Heart left ventricle (tissue), 16 donors: ENCODE measurements at regions not wholly inside any gene's neighbourhood (a gene's known extent, or its start where the extent isn't known, plus 50 kb on each side); places are given as distances from the start of the nearest gene placed in this dataset.
A peak's percentile ranks its signal among the peaks of the same experiment; 100 is the strongest.

Experiments
- ATAC-seq, 4 donors: fragments of 200-7000 bp; cut with Tn5 transposase; one replicate each; pipeline ENCODE4 v1.9.1; 2020 to 2022; ENCODE audit warnings: moderate library complexity in 4 of 4, mild to moderate bottlenecking in 3 of 4, moderate number of reproducible peaks in 1 of 4
- DNase-seq, 5 donors: peaks; one replicate each; pipeline ENCODE4 v3.0.0-alpha.2; 2020
- H3K27ac ChIP-seq, 12 donors: fragments of 200-600 bp; sonication (generic) in 4 of 12; one replicate each; pipeline versions ENCODE4 v1.5.0 to v1.8.0; 2016 to 2022; ENCODE audit warnings: mild to moderate bottlenecking in 2 of 12
- H3K27me3 ChIP-seq, 9 donors: fragments of 200-600 bp; sonication (generic) in 2 of 9; one replicate each; pipeline versions ENCODE4 v1.5.1 to v1.8.0; 2016 to 2022; ENCODE audit warnings: mild to moderate bottlenecking in 3 of 9
- H3K36me3 ChIP-seq, 9 donors: fragments of 200-600 bp; sonication (generic) in 2 of 9; one replicate each; pipeline versions ENCODE4 v1.5.0 to v1.8.0; 2018 to 2022; ENCODE audit warnings: mild to moderate bottlenecking in 2 of 9
- H3K4me1 ChIP-seq, 12 donors: fragments of 200-600 bp; sonication (generic) in 4 of 12; one replicate each; pipeline versions ENCODE4 v1.5.0 to v1.8.0; 2016 to 2022; ENCODE audit warnings: mild to moderate bottlenecking in 3 of 12
- H3K4me3 ChIP-seq, 12 donors: fragments of 200-600 bp; sonication (generic) in 4 of 12; one replicate each; pipeline versions ENCODE4 v1.5.0 to v1.8.0; 2017 to 2022; ENCODE audit warnings: mild to moderate bottlenecking in 9 of 12, moderate library complexity in 4 of 12
- H3K9me3 ChIP-seq, 12 donors: fragments of 200-600 bp; sonication (generic) in 4 of 12; one replicate each; pipeline versions ENCODE4 v1.5.0 to v1.8.0; 2016 to 2022; ENCODE audit warnings: mild to moderate bottlenecking in 1 of 12
- POLR2A ChIP-seq, 2 donors: fragments of 450-650 bp; IDR thresholded peaks; one replicate each; pipeline ENCODE4 v1.6.1; 2017; ENCODE audit warnings: antibody characterized with exemption in 2 of 2, mild to moderate bottlenecking in 2 of 2, moderate library complexity in 2 of 2
- WGBS, 4 donors: extraction: QIAGEN DNeasy Blood & Tissue Kit in 2 of 4; methylation state at CpG; one replicate each; pipeline versions ENCODE4 v1.1.5 to v1.1.7; 2013 to 2018; 5-methylcytosine and 5-hydroxymethylcytosine counted together
- intact Hi-C, 10 donors: fragments of 100-400 bp; cut with DNase I; formaldehyde crosslinking; loops; one replicate each; pipeline versions ENCODE4 v1.11.1 to v1.14.2; 2022
- TF ChIP-seq, protein P1 (sequence below), 12 donors: fragments of 200-600 bp; sonication (generic) in 4 of 12; IDR thresholded peaks; one replicate each; pipeline versions ENCODE4 v1.5.0 to v1.8.0; 2018 to 2022; ENCODE audit warnings: antibody characterized with exemption in 12 of 12, mild to moderate bottlenecking in 5 of 12
- donor health status: ischemic (EF 13 %, LVEDD 7.1; RV severe dilation, severe dysfunction).
- donor health status: healthy with polysubstance abuse.
- donor health status: DM: no; HTN: yes; CAD: no.
- donor health status: DM: no; HTN: no; CAD: no.
- donor health status: ischemic (EF 25% LVEDD 6.9; RV normal size, moderate dysfunction).
- donor health status: ischemic (EF 25% LVEDD 5.7; RV mildly dilated, moderate dysfunction).
- donor health status: healthy.
- donor health status: DM: yes; HTN: yes; CAD: no.
- donor health status: ischemic (EF 35%, LVEDD 5.7; RV mildly dilated, moderate dysfunction).
- donor health status: nonischemic (EF 11% LVEDD 7.7; RV severe dilation, severe dysfunction).
- donor health status: DM: yes; HTN: yes; CAD: no.
- donor health status: PGD.
- donor health status: ischemic (EF 29% LVEDD 5.4; RV normal size, mild dysfunction).
- donor health status: nonischemic (EF 23%, LVEDD 6.1; RV moderate dilation, normal function).

DNA sequence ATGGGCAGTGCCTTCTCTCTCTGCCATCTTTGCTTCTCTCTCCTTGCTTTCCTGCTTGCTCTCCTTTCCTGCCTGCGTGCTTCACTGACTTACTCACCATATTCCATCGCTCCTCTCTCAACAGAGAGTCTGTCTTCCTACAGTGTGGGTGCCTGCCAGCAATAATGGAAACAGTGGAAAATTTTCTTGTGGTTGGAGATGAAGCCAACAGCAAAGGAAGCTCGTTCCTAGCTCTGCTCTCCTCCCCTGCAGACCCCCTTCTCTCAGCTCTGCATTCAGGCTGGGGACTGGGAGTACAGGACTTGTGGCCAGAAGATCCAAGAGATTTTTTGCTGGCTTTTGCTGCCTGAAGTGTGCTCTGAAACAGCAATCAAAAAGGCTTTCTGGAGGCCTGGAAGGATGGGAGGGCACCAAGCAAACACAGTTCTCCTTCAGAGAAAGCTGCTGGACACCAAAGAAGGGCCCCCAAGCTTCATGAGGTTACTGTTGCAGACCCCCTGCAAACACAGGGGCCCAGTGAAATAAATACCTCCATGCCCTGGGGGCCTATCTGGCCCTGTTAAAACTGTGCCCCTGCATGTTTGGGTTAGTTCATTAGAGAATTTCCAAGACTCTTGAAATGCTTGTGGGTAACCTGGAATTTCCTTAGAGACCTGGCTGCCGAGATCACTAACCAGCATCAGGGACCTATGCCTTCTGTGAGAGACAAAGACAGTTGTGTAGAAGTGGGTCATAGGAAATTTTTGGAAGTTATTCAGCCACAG, 149.9 kb upstream of the RASGRP1 start:
- Histone ChIP-seq H3K36me3 (no peaks in the 10 kb centered on the region), H3K4me1 (no peaks in the 10 kb centered on the region), H3K27me3 (no peaks in the 10 kb centered on the region), H3K9me3 (no peaks in the 10 kb centered on the region), H3K27ac (peak overlapping the region in 1 of 12 donors; percentile 5), H3K4me3 (no peak overlapping the region)
- 31 to 73% (median 39%) methylated on average over 4 of the region's 4 CpGs for WGBS, 4 donors
- ATAC-seq (no peak), DNase-seq (no peak)
- no peak for TF ChIP-seq POLR2A (IDR thresholded peaks at IDR 0.05)
- TF ChIP-seq, protein P1, sequence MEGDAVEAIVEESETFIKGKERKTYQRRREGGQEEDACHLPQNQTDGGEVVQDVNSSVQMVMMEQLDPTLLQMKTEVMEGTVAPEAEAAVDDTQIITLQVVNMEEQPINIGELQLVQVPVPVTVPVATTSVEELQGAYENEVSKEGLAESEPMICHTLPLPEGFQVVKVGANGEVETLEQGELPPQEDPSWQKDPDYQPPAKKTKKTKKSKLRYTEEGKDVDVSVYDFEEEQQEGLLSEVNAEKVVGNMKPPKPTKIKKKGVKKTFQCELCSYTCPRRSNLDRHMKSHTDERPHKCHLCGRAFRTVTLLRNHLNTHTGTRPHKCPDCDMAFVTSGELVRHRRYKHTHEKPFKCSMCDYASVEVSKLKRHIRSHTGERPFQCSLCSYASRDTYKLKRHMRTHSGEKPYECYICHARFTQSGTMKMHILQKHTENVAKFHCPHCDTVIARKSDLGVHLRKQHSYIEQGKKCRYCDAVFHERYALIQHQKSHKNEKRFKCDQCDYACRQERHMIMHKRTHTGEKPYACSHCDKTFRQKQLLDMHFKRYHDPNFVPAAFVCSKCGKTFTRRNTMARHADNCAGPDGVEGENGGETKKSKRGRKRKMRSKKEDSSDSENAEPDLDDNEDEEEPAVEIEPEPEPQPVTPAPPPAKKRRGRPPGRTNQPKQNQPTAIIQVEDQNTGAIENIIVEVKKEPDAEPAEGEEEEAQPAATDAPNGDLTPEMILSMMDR (IDR thresholded peaks at IDR 0.05), result no peak
- intact Hi-C loops, result loop anchor here in 1 of 10 donors (10.0 kb wide), 1 partner anchor 870 kb away; the partner anchor contains the start of gene THBS1

DNA sequence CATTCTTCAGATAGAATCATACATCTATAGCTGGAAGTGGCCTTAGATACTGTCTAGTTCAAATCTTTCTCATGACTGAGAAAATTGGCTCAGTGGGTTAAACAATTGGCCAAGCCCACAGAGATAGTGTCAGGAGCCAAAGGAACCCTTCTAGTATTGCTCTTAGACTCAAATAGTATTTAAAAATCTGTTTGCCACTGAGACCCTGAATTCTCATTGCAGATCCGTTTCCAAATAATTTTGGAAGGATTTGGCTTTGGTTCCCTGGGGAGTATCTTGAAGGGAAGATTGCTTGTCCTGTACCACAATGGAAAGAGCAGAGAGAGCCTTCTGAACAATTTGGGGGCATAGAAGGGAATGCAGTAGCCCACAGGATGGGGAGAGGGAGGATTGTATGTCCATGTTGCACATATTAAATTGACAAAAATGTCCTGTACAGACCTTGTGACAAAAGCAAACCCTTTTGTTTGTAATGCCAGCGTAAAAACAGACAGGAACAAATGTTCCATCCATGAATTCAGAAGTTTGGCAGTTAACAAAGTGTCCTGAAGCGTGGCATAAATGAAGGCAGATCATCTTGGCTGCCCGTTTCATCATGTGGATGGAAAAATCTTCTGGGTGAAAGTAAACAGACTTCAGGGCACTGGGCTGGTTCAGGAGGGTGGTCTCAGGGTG, 156.4 kb upstream of the RASGRP1 start:
- intact Hi-C loops, result no loop called here
- H3K4me1 ChIP-seq, result no peaks in the 10 kb centered on the region
- no peak overlapping the region for H3K27ac ChIP-seq
- no peaks in the 10 kb centered on the region for H3K36me3 ChIP-seq
- TF ChIP-seq POLR2A (IDR thresholded peaks at IDR 0.05), result no peak
- TF ChIP-seq, protein P1 (IDR thresholded peaks at IDR 0.05), result no peak
- no peaks in the 10 kb centered on the region for H3K9me3 ChIP-seq
- no peak overlapping the region for H3K4me3 ChIP-seq
- H3K27me3 ChIP-seq, result peaks cover 0 to 2% (median 0%) of the 10 kb centered on the region in 9 donors
- 74 to 79% (median 74%) methylated on average over 4 of the region's 4 CpGs for WGBS, 4 donors
- no peak for ATAC-seq
- no peak for DNase-seq

DNA sequence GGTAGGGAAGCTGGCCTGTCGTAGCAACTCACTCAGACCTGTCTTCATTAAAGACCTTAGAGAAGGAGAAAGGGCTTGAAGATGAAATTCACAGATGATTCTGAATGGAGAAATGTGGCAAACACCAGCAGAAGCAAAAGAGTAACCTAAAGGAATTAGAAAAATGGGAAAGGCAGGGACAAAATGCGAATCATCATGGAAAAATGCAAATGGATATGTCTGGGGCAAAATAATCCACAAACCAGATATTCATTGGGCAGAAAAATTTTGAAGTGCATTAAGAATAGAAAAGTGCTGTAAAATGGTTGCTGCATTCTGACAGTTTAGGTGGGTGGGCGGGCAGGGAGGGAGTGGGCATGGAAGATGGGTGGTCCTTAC, 156.9 kb upstream of the RASGRP1 start:
- intact Hi-C loops, result no loop called here
- TF ChIP-seq, protein P1 (IDR thresholded peaks at IDR 0.05), result no peak
- TF ChIP-seq POLR2A (IDR thresholded peaks at IDR 0.05), result no peak
- Histone ChIP-seq H3K27ac (no peak overlapping the region), H3K27me3 (peaks cover 0 to 2% (median 0%) of the 10 kb centered on the region in 9 donors), H3K4me3 (no peak overlapping the region), H3K36me3 (no peaks in the 10 kb centered on the region), H3K9me3 (no peaks in the 10 kb centered on the region), H3K4me1 (no peaks in the 10 kb centered on the region)
- ATAC-seq, result no peak
- 87 to 92% (median 89%) methylated on average over 3 of the region's 3 CpGs for WGBS, 4 donors
- DNase-seq, result no peak

DNA sequence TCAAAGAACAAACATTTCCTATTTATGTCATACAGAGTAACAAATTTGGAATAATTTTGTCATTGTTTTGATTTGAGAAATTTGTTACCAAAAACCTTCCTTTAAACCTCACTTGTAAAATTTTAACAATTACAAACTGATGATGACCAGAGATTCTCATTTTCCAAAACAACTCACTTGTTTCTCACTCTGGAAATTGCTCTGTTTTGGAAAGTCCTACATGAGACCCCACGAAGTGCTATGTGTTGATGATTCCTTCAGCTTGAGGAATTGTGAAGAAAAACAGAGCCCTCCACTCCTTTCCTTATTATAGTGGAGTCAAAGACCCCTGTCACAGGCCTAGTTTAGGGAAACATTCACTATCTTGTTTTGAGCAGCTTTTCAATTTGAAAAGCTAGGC, 157.6 kb upstream of the RASGRP1 start:
- no peak overlapping the region for H3K4me3 ChIP-seq
- DNase-seq (no peak), ATAC-seq (no peak)
- H3K36me3 ChIP-seq, result no peaks in the 10 kb centered on the region
- H3K4me1 ChIP-seq, result no peaks in the 10 kb centered on the region
- peaks cover 0 to 2% (median 0%) of the 10 kb centered on the region in 9 donors for H3K27me3 ChIP-seq
- TF ChIP-seq POLR2A (IDR thresholded peaks at IDR 0.05), result no peak
- TF ChIP-seq, protein P1 (IDR thresholded peaks at IDR 0.05), result no peak
- no peak overlapping the region for H3K27ac ChIP-seq
- no peaks in the 10 kb centered on the region for H3K9me3 ChIP-seq
- intact Hi-C loops, result no loop called here
- 72 to 84% (median 77%) methylated on average over 1 of the region's 1 CpG for WGBS, 4 donors
